Daoy (cell line): ENCODE measurements at regions not wholly inside any gene's neighbourhood (a gene's known extent, or its start where the extent isn't known, plus 50 kb on each side); places are given as distances from the start of the nearest gene placed in this dataset.
"Not testable (repeated sequence)": the region's sequence is repeated elsewhere in the genome, so short reads cannot be mapped to it uniquely, and the experiment has no call there.

ENCODE experiments used
- DNase-seq: peaks from one replicate; pipeline ENCODE4 v3.0.0-alpha.2; 2015; ENCODE audit warnings: low read depth

DNA sequence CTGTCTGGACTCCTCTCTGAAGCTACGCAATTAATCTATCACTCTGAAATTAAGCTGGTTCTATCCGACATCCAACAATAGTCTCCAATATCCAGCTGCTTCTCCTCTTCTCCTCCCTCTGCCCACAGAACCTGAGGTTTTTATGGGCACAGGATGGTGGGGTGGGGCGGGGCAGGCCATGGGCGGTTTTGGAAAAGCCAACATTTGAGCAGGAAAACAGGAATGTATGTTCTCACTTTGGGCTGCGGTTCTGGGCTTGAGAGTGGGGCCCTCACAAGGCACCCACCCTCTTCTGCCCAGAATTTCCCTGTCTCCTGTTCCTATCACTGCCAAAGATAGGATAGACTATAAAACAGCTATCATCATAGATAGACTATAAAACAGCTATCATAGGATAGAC, 1144.2 kb downstream of the EPHA7 start:
- no peak for DNase-seq

GRCh38 chr6:92274588-92274987, 1144.8 kb downstream of the EPHA7 start:
- no peak for DNase-seq

- no peak for DNase-seq
These were observed 1145.7 kb downstream of the EPHA7 start for GRCh38 chr6:92273694-92274093.

DNA sequence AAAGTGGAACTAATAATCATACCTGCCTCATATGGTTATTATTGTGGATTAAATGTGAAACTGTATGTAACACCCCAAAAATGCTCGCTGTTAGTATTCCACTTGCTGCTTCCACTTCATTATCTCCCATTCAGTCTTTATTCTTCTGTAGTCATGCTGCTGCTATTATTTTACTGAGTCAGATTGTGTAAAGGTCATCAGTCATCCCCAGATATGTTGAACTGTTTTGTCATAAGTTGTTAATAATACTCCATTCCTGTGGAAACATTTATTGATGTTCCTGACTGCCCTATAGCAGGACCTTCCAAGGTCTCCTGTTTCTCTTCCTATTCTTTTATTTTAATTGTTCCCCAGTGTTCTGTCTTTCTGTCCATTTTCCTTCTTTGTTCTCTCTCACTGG, 1148.3 kb downstream of the EPHA7 start:
- DNase-seq = no peak

- no peak for DNase-seq
These were observed 1149.0 kb downstream of the EPHA7 start for GRCh38 chr6:92270365-92270764.

DNA sequence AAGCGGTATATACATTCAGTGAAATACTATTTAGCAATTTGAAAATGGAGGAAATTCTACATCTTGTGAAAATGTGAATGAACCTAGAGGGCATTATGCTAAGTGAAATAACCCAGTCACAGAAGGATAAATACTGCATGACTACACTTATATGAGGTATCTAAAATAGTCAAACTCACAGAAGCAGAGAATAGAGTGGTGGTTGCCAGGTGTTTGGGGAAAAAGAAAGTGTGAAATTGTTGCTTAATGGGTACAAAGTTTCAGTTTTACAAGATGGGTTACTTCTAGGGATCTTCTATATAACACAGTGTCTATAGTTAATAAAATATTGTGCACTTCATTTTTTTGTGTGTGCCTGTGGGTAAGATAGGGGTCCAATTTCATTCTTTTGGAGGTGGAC, 1152.0 kb downstream of the EPHA7 start:
- DNase-seq = no peak

GRCh38 chr6:92263864-92264263, 1155.5 kb downstream of the EPHA7 start:
- DNase-seq = no peak

DNA sequence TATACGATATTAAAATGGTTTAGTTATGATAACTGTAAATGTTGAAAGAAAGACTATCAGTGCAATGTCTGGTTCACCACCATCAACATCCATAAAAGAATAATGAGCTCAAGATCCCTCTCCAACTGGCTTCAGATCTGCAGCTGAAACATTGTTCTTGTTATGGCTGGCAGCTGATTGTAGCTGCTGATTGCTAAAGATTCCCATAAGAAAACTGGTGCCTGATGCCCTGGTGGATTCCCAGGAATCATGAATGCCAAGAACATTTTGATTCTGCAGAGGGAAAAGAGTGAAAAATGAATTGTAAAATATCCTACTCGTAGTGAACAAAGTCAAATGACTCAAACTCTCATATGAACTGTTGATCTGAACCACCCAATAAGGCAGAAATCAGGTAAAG, 1160.2 kb downstream of the EPHA7 start:
- no peak for DNase-seq

DNA sequence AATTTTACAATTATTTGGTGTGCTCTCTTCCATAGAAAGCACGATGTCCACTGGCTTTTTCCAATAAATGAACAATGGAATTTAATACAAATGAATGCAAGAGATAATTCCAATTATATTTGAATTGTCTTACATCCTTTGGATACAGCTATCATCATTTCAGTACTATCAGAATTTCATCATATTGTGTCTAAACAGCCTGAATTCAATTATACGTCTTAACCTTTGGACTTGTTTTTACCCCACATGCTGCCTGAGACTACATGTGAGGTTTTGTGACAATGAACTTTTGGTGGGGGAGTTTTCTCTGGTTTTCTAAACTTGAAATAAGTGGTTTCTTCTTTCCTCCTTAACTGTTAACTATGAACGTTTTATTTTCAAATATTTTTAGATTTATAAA, 1176.0 kb downstream of the EPHA7 start:
- no peak for DNase-seq

DNA sequence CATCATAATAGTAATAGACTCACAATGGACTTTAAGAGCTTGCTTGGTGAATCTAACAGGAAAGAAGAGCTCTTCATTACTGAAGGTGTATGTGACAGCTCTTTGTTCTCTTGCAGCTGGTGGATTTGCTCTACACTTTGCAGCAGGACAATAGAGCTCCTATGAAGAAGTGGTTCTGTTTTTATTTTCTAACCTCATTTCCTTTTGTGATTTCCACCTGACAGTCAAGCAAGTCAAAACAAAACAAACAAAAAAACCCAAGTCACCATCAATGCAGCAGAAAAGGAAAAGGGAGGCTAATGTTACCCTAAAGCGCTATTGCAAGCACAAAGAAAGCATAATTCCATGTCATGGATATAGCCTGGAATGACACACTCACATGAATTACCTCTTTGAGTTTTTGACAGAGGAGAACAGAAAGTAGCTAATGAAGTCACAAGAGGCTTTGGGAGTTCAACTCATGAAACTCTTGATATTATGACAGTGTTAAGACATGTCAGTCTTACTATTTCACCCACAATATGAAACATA, 1188.1 kb downstream of the EPHA7 start:
- no peak for DNase-seq

GRCh38 chr6:92219987-92220386, 1199.4 kb downstream of the EPHA7 start:
- not testable (repeated sequence) for DNase-seq

GRCh38 chr6:92216717-92217116, 1202.6 kb downstream of the EPHA7 start:
- no peak for DNase-seq

GRCh38 chr6:92201618-92202017, 1217.7 kb downstream of the EPHA7 start:
- no peak for DNase-seq

- no peak for DNase-seq
These were observed 1223.0 kb downstream of the EPHA7 start for GRCh38 chr6:92196325-92196724.

DNA sequence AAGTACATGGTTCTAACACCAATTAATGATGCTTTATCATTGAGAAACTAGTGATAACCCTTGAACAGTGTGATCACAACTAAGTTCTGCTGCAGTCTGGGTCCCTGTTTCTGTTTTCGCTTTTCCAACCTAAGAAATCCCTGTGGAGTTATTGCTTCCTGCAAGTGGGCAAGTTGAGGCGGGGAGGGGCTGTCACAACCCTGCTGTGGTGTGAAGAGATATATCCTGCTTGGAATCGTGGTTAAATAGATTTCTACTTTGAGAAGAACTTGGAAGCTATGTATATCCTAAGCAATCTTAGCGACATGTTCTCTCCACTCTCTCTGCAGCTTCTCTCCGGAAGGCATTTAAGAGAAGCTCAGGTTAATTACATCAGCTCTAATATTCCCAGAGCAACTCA, 1223.6 kb downstream of the EPHA7 start:
- no peak for DNase-seq

GRCh38 chr6:92188016-92188415, 1231.3 kb downstream of the EPHA7 start:
- no peak for DNase-seq

DNA sequence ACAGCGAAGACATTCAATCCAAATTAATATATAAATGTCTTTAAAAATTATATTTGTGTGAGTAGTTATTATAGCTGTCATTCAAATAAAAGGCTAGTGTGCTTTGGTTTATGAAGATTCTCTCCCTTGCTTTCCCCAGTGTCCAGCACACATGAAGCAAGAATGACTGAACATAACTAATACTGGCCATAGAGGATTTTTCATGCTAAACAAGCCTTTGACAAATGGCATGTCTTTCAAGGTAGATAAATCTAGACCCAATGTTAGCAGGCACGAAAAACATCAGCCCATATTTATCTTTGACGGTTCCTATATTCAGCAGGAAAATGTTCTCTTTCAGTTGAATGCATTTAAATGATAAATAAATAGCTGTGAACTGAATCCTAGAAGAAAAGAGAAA, 1234.4 kb downstream of the EPHA7 start:
- DNase-seq = no peak

DNA sequence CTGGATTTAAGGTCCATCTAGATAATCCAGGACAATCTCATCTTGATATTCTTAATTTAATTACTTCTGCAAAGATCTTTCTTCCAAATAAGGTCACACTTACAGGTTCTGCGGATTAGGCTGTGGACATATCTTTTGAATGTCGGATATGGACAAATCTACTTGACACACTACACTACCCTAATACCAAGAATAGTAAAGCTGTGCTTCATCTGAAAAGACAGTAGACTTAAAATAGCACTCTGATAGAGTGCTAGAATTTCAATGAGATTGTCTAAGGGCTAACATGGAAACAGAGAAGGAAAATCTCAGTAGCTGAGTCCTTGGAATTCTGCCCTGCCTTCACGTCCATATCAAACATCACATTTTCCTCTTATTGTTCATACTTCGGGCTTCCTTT, 1238.0 kb downstream of the EPHA7 start:
- DNase-seq = no peak

GRCh38 chr6:92180090-92180489, 1239.3 kb downstream of the EPHA7 start:
- no peak for DNase-seq

- DNase-seq = no peak
These were observed 1242.7 kb downstream of the EPHA7 start for GRCh38 chr6:92176666-92177065.

DNA sequence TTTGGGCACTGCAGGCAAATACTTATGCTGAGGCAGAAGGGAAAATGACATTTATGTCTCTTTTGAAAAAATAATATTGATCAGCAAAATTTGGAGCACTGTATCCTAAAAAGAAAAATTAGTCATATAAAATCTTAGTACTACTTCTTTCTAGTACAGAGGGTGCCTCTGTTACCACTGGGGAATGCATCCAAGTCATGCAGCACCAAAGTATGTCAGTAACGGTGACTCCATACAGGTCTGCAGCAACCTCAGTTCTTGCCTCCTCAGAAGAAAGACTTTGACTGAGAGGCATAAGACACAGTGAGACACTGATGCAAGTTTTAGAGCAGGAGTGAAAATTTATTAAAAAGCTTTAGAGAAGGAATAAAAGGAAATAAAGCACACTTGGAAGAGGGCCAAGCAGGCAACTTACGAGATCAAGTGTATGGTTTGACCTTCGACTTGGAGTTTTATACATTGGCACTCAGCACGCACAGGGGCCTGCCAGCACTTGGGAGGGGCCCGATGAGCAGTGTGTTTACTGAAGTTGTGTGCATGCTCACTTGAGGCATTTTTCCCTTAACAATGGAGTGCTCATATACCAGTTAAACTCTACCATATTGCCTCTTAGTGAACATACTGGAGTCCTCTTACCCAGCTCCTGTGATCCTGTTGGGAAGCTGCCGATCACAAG, 1244.8 kb downstream of the EPHA7 start:
- DNase-seq = no peak

- no peak for DNase-seq
These were observed 1249.9 kb downstream of the EPHA7 start for GRCh38 chr6:92169506-92169905.

- DNase-seq = no peak
These were observed 1252.7 kb downstream of the EPHA7 start for GRCh38 chr6:92166666-92167065.

DNA sequence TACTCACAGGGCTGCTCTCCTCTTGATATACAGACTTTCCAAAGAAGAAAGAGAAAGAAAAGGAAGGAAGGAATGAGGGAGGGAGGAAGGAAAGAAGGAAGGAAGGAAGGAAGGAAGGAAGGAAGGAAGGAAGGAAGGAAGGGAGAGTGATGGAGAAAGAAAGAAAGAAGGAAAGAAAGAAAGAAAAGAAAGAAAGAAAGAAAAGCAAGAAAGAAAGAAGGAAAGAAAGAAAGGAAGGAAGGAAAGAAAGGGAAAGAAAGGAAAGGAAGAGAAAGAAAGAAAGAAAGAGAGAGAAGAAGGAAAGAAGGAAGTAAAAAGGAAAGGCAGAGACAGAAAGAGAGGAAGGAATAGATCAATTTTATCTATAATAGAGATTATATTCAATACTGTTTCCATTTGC, 1257.4 kb downstream of the EPHA7 start:
- no peak for DNase-seq
